GM21390 (cell line): ENCODE measurements at regions not wholly inside any gene's neighbourhood (a gene's known extent, or its start where the extent isn't known, plus 50 kb on each side); places are given as distances from the start of the nearest gene placed in this dataset.

Experiments
- ATAC-seq: cut with Tn5 transposase; IDR thresholded peaks from one replicate; pipeline ENCODE4 v1.9.1; 2021; ENCODE audit not compliant: unreplicated experiment

DNA sequence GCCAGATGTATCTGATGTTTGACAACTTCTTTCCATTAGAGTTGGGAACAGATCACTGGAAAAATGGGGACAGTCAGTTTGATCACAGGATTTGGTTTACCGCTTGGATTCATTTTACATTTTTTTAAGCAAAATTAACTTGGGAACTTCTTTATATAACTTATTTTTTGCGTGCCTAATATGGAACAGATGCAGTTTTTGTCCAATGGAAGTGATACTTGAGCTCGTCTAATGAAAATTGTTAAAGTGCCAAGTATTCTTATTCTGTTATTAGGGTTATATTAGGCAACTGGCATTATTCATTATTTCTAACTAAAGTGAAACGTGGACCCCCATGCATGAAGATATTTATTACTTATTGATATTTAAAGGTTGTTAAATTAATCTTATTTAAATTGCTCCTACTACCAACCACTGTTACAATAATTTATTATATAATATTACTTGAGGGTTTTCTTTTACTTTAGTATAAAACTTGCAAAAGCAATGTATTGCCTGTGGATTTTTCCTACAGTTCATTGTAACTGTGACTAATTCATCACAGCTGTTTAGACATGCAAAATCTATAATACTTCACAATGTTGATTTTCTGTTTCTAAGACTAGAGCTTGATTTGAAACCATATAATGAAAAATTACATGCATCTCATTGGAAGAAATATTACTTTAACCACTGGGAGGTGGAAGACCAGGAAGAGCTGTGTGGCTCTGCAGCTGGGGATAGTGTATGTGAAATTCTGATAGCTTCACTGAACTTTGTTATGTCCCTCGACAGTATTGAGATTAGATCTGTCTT, 787.3 kb upstream of the WWC1 start:
- ATAC-seq, result no peak

- ATAC-seq, result no peak
Measured at GRCh38 chr5:167507463-167508233, 783.8 kb upstream of the WWC1 start.

DNA sequence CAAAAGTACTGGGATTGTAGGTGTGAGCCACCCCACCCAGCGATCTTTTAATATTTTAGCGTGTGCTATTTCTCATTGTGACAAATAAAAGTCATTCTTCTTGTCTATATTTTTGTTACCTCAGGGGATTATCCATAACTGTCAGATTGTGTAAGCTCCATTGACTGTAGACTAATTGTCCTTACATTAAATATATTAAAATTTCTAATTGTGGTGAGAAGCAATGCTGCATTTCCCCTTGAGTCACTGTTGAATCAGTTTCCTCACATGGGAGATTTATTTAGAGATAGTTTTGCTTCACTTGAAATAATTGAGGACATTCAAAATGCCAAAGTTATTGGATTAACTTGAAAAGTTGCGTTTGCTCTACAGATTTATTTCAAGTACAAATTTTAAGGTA, 782.4 kb upstream of the WWC1 start:
- ATAC-seq, result no peak

GRCh38 chr5:167511276-167511675, 780.2 kb upstream of the WWC1 start:
- no peak for ATAC-seq

- ATAC-seq, result no peak
Measured at GRCh38 chr5:167512111-167512510, 779.3 kb upstream of the WWC1 start.

GRCh38 chr5:167513381-167513780, 778.1 kb upstream of the WWC1 start:
- no peak for ATAC-seq

- ATAC-seq, result no peak
Measured at GRCh38 chr5:167514461-167514860, 777.0 kb upstream of the WWC1 start.

DNA sequence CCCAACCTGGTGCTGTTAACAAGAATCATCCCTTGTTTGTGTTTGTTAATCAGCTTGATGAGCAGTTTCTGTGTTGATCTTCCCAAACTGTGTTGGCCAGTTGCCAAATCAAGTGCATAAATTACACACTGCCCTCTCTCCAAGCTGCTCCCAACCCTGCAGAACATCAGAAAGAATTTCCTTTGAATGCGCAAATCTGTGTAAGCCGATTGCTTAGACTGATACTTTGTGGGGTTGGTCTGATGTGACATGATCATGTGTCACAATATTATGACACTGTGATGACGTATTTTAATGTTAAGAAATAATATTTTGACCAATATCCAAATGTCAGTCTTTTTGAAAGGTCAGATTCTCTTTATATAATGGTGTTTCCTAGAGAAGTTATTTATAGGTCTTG, 766.4 kb upstream of the WWC1 start:
- no peak for ATAC-seq

GRCh38 chr5:167528651-167529050, 762.8 kb upstream of the WWC1 start:
- no peak for ATAC-seq

GRCh38 chr5:167530548-167530947, 760.9 kb upstream of the WWC1 start:
- ATAC-seq, result no peak

GRCh38 chr5:167533814-167534795, 757.3 kb upstream of the WWC1 start:
- ATAC-seq, result no peak

GRCh38 chr5:167539747-167540146, 751.7 kb upstream of the WWC1 start:
- no peak for ATAC-seq

GRCh38 chr5:167546270-167546669, 745.2 kb upstream of the WWC1 start:
- ATAC-seq, result no peak

GRCh38 chr5:167552356-167552755, 739.1 kb upstream of the WWC1 start:
- ATAC-seq, result no peak

DNA sequence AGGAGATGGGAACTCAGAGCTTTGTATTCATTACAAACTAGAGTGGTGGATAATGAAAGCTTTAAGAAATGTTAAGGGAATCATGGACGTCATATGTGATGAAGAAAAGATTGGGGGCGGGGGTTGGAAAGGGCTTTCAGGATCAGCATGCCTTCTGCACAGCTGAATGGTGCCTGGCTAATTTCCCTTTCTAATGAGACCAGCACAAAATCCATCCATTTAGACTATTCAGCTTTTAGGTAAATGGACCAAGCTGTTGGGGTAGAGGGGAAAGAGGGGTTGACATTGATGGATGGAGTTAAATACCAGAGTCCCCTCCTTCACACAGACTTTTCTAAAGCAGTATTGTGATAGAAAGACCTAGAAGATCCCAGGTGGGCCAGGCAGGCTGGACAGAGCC, 737.9 kb upstream of the WWC1 start:
- ATAC-seq, result no peak

DNA sequence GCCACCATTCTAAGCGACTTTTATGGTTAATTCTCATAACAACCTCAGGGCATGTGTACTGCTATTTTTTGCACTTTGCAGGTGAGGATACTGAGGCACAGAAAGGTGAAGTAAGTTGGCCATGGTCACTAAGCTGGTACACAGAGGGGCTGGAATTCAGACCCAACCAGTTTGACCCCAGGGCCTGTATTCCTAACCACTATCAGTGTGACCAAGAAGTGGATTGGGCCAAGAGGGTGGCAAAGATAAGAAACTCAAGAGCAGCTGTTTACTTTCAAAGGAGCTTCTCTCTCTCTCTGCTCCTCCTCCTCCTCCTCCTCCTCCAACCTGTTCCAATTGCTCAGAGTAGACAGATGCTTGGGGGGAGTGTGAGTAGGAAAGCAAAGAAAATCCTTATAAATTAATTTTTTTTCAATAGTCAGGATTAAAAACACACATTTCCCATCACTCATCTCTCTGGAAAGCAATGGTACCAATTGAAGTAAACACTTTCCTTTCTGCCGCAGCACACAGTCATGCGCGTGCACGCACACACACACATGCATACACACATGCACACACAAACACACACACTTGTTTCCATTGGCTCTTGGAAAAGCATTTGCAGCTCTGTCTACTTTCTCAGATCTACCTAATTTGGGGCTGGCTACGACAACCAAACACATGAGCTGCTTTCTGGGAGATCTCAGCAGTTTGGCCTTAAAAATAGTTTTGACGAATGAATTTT, 736.7 kb upstream of the WWC1 start:
- no peak for ATAC-seq

DNA sequence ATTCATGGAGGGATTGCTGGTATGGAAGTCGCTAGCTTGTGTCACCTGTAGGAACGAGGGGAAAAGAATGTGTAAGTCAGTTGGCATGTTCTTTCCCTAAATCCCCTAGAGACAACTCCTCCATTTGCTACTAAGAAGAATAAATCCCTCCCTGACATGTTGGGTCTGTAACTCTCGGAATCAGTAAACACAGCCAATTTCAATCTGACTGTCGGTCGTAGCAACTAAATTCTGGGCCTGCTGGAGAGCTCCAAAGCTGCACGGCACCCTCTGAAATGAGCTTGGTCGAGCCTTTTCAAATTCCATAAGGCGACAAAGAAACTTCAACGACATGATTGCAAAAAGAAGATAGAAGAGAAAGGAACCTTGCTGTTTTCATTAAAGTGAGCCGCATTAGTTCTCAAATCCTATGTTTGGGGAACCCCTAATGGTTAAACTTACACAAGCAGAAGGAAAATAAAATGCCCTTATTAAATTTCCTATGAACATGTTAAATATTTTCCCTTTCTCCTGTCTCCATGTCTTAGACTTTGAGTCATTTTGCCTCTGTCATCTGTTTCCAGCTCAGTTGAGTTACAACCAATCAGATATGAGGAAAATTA, 735.8 kb upstream of the WWC1 start:
- no peak for ATAC-seq

DNA sequence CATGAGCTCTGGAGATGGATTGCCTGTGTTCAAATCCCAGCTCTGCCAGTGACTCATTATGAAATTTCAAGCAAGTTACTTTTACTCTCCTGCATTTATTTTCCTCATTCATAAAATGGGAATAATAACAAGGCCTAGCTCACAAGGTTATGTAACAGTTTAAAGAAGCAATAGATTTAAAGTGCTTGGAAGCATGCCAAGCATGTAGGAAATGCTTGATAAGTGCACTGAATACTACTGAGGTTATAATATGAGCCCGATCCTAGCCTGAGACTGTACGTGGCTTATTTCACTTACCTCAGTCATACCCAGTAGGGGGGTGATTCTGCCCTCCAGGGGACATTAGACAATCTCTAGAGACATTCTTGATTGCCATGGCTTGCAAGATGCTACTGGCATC, 734.1 kb upstream of the WWC1 start:
- ATAC-seq, result no peak

GRCh38 chr5:167561796-167562195, 729.6 kb upstream of the WWC1 start:
- ATAC-seq, result no peak

GRCh38 chr5:167564275-167564674, 727.2 kb upstream of the WWC1 start:
- no peak for ATAC-seq
